Lower leg skin (tissue), 3 donors: ENCODE measurements at regions not wholly inside any gene's neighbourhood (a gene's known extent, or its start where the extent isn't known, plus 50 kb on each side); places are given as distances from the start of the nearest gene placed in this dataset.
"Not testable (repeated sequence)": the region's sequence is repeated elsewhere in the genome, so short reads cannot be mapped to it uniquely, and the experiment has no call there.

Experiments
- CTCF ChIP-seq, 3 donors: fragments of 450-650 bp; IDR thresholded peaks; one replicate each; pipeline ENCODE4 v1.5.1; 2016; ENCODE audit warnings: antibody characterized with exemption in 3 of 3, mild to moderate bottlenecking in 3 of 3, moderate library complexity in 2 of 3
- POLR2A ChIP-seq, 2 donors: fragments of 450-650 bp; IDR thresholded peaks; one replicate each; pipeline ENCODE4 v1.6.1; 2016 to 2017; ENCODE audit warnings: antibody characterized with exemption in 2 of 2, mild to moderate bottlenecking in 1 of 2, moderate library complexity in 1 of 2

GRCh38 chr9:41048672-41049071, 79.8 kb downstream of the FOXD4L6 start:
- not testable (repeated sequence) for TF ChIP-seq CTCF, POLR2A (IDR thresholded peaks at IDR 0.05)
